ENCODE measurements at regions not wholly inside any gene's neighbourhood (a gene's known extent, or its start where the extent isn't known, plus 50 kb on each side); places are given as distances from the start of the nearest gene placed in this dataset.

GRCh38 chr22:49435596-49435995 is 392.1 kb downstream of the BRD1 start:
- no peak overlapping the region for H3K27ac ChIP-seq
- no peak for TF ChIP-seq ZFX (IDR thresholded peaks at IDR 0.05; ENCODE audit: borderline replicate concordance)
- TF ChIP-seq CTCF (IDR thresholded peaks at IDR 0.05): no peak

- no peak for TF ChIP-seq ZFX (IDR thresholded peaks at IDR 0.05; ENCODE audit: borderline replicate concordance)
- TF ChIP-seq CTCF (IDR thresholded peaks at IDR 0.05): peak; percentile 35
- no peak overlapping the region for H3K27ac ChIP-seq
These were observed 393.7 kb downstream of the BRD1 start for GRCh38 chr22:49433717-49434611.

GRCh38 chr22:49432897-49433443 is 394.7 kb downstream of the BRD1 start:
- TF ChIP-seq CTCF (IDR thresholded peaks at IDR 0.05): no peak
- no peak for TF ChIP-seq ZFX (IDR thresholded peaks at IDR 0.05; ENCODE audit: borderline replicate concordance)
- H3K27ac ChIP-seq: no peak overlapping the region

GRCh38 chr22:49432211-49432896 is 395.3 kb downstream of the BRD1 start:
- H3K27ac ChIP-seq: no peak overlapping the region
- no peak for TF ChIP-seq ZFX (IDR thresholded peaks at IDR 0.05; ENCODE audit: borderline replicate concordance)
- TF ChIP-seq CTCF (IDR thresholded peaks at IDR 0.05): no peak

GRCh38 chr22:49431551-49431950 is 396.1 kb downstream of the BRD1 start:
- TF ChIP-seq CTCF (IDR thresholded peaks at IDR 0.05): no peak
- no peak for TF ChIP-seq ZFX (IDR thresholded peaks at IDR 0.05; ENCODE audit: borderline replicate concordance)
- H3K27ac ChIP-seq: no peak overlapping the region

GRCh38 chr22:49429066-49429465 is 398.6 kb downstream of the BRD1 start:
- no peak overlapping the region for H3K27ac ChIP-seq
- TF ChIP-seq CTCF (IDR thresholded peaks at IDR 0.05) (peak; percentile 12; the same call in 1 of the 2 replicates), ZFX (IDR thresholded peaks at IDR 0.05; ENCODE audit: borderline replicate concordance) (no peak)
